GM19452 (cell line): ENCODE measurements at regions not wholly inside any gene's neighbourhood (a gene's known extent, or its start where the extent isn't known, plus 50 kb on each side); places are given as distances from the start of the nearest gene placed in this dataset.
"Not testable (repeated sequence)": the region's sequence is repeated elsewhere in the genome, so short reads cannot be mapped to it uniquely, and the experiment has no call there.

ENCODE experiments used
- ATAC-seq: cut with Tn5 transposase; IDR thresholded peaks from one replicate; pipeline ENCODE4 v1.9.1; 2021; ENCODE audit not compliant: unreplicated experiment

DNA sequence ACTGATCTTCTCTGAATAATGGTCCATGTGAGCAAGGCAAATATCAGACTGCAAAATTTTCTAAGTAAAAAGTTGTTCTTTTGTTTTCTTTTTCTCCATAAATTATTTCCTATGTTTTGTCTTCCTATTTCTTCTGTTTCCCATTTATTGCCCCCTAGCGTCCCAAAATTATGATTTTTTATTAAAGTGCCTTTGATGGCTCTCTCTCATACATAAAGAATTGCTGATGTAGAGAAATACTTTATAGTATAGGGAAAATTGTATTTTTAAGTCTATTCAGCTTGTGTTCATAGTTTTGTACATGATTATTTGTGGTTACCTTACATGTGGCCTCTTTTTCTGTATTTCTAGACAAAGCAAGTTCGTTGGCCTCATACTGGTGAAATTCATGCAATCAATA is 1031.2 kb downstream of the EFNA5 start:
- ATAC-seq, result no peak

DNA sequence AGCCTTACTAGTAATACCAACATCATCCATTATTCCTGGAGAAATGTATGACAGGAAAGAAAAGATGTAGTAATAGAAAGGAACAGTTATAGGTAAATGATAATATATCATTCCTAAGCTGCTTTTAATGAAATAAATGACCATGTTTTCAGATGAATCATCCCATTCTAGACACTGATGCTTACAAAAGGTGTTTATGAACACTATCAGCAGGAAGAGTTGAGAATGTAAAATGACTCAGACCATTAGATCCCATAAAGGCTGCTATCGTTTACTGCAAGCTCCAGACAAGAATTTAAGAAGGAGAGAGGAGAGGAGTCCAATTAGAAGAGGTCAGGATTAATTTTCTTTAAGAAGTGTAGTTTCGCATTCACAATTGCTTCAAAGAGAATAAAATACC is 1033.5 kb downstream of the EFNA5 start:
- no peak for ATAC-seq

DNA sequence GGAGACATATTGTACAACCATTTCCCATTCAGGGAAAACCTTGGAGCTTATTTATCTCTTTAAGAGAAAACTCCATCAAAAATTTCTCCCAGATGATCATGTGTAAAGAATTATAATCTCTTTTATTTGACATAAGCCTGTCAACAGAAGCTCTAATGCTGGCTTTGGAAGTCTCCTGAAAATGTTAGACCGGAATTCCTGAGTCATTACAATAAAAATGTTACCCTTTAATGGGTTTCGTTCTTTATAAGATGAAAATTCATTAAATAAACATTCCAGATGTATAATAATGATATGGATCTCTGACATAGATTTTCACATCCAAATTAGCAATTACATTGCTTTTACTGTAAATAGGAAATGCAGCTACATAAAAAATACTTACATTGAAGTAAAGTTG is 1036.4 kb downstream of the EFNA5 start:
- ATAC-seq, result no peak

DNA sequence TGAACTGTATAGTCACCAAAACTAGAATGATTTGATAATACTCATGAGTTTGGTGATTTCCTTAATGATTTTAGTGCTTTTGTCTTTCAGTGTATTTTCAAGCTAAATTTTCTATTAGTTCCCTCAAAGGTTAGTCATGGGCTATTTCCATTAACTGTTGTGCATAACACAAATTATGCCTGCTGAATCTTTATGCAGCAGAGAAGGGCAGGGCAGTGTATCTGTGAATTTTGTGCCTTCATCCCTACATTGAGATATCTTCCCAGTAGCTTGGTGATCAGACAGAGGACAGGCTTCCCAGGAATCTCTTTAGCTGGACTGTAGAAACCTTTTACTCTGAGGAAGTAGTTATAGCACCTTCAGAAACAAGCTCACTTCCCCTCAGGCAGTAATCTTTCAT is 1036.9 kb downstream of the EFNA5 start:
- no peak for ATAC-seq

DNA sequence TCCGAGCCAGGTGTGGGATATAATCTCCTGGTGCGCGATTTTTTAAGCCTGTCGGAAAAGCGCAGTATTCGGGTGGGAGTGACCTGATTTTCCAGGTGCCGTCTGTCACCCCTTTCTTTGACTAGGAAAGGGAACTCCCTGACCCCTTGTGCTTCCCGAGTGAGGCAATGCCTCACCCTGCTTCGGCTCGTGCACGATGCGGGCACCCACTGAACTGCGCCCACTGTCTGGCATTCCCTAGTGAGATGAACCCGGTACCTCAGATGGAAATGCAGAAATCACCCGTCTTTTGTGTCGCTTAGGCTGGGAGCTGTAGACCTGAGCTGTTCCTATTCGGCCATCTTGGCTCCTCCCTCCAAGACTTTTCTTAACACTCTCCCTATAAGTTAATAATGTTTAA is 1042.3 kb downstream of the EFNA5 start:
- ATAC-seq, result not testable (repeated sequence)

DNA sequence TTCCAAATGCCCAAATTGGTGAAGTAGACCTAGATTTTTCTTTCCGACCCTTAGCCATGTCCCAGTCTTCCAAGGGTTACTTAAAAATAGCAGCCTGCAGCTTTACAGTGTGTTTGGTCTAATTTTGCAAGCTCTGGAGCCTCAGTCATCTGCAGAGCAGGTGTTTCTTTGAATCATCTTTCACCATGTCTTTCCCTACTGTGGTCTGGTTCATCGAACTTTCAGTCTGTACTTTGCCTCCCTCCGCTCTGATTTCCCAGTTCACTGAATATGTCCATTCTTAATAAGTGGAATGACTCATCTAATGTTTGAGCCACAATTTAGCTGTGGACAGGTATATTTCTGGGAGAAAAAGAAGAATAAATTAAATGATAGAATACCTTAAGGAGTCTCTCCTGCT is 1060.7 kb downstream of the EFNA5 start:
- no peak for ATAC-seq

DNA sequence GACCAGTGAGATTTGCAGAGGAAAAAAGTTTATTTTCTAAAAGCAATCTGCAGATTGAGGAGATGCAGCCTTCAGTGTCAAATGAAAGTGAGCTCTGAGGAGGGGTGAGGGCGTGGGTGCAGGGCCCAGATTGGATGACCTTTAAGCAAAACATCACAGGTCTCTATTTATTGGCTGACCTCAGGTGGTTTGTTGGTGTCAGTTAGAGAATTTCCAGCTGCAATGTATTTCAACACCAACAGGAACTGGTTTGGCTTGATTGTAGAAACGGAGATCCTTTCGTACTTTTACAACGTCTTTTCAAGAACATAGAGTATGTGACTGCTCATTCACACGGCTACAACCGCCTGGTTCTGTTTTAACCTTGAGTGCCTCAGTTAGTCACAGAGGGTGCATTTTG is 1069.1 kb downstream of the EFNA5 start:
- no peak for ATAC-seq

DNA sequence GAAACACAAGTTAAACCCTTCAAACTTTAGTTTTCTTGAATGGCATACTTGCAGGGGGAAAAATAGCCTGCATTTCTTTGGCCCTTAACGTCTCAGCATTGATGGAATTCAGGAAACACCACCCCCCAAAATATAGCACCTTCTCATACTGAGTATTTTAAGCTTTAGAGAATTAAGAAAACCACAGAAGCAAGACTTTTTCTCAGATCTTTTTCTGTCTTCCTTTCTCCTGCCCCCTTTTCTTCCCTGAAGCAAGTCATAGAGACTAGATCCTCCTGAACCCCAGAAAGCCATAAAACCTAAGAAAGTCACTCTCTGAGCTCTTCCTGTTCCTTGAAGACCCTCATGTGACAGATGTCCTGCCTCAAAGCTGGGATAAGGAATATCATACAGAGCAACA is 1069.9 kb downstream of the EFNA5 start:
- no peak for ATAC-seq

DNA sequence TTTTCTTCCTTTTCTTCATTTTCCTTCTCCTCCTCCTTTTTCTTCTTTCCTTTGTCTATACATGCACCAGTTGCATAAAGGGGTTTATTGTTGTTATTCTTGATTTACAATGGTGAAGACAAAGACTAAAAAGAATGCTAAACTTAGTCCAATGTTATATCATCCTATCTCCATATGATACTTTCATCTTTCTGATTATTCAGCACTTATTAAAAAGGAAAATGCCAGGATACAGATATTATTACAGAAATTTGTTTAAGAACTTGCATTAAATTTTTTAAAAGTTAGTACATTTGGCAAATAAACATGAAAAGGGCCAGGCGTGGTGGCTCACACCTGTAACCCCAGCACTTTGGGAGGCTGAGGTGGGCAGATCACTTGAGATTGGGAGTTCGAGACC is 1074.9 kb downstream of the EFNA5 start:
- ATAC-seq, result no peak

DNA sequence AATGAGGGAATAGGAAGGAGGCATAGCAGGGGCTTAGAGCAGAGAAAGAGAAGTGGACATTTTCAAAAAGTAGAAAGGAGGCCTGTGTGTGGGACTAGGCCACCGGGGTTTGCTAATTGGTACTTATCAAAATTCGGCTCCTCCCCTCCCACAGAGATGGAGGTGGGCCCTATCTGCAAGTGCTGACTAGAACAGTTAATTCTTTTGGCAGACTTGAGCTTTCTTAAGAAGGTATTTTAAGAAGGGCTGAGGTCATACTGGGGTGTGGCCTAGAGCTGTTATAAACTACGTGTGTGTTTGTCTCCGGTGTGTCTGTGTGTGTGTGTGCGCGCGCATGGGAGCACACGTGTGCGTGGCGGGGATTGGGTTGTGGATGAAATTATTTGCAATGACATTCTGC is 1086.5 kb downstream of the EFNA5 start:
- no peak for ATAC-seq

DNA sequence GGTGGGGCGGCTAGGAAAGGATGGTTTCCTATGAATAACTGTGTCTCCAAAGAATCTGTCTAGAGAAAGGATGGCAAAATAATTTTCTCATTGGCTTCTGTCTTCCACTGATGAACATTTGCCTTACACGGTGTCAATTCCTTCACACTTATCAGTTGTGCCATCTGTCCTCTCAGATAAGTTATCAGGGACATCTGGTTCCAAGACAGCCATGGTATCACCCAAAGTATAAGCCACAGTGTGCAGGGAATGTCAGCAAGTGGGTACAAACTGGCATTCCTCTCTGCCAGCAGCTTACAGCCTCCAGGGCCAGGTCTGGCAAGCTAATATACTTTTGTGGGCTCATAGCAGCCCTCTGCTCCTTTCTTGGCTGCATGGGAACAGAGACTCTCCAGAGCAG is 1092.0 kb downstream of the EFNA5 start:
- no peak for ATAC-seq

DNA sequence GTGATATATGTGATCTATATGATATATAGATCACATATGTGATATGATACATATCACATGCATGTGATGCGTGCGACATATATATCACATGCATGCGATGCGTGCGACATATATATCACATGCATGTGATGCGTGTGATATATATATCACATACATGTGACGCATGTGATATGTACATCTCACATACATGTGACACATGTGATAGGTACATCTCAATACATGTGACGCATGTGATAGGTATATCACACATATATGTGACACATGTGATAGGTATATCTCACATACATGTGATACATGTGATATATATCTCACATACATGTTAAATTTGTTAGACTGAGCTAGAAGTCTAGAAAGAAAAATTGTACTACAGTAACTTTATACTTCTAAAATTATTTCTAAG is 1095.9 kb downstream of the EFNA5 start:
- ATAC-seq, result no peak

DNA sequence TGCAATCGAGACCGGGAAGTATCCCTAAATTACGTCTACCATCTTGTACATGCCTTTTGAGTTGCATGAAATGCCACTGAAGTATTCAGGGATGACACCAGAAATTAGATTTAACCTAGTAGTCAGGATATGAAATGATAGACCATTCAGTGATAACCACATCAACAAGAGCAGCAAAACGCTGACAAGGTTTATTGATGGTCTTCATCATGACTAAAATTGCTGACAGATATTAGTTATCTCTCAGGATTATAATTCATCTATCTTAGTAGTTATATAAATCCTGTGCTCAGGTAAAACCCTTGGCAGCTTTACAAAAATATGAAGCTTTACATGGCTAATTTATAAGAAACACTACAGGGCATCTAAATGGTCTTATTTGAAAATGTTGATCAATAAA is 1104.7 kb downstream of the EFNA5 start:
- ATAC-seq, result no peak

DNA sequence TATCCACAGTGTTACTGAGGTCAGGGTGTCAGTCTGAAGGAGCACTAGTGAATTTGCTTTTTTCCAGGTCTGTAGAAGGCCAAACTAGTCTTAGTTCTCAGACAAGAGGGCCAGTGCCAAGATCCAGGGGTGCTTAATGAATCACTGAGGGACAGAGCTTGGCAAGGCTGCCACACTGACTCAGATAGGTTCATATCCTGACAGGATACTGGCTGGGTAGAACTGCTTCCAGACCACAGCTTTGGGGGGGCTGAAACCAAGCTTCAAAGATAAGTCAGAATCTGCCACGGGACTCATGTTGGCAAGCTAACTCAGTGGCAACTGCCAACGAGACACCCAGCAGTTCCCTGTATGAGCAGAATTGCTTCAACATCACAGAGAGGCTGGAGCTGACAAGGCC is 1125.4 kb downstream of the EFNA5 start:
- no peak for ATAC-seq

DNA sequence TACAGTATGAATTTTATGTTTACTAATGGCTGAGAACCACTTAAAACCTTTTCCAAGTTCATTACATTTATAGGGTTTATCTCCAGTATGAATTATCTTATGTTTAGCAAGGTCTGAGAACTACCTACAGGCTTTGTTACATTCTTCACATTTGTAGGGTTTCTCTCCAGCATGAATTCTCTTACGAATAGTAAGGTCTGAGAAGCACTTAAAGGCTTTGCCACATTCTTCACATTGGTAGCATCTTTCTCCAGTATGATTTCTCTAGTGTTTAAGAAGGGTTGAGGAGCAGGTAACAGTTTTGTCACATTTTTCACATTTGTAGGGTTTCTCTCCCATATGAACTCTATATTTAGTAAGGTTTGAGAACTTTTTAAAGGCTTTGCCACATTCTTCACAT is 1127.4 kb downstream of the EFNA5 start:
- ATAC-seq, result no peak

DNA sequence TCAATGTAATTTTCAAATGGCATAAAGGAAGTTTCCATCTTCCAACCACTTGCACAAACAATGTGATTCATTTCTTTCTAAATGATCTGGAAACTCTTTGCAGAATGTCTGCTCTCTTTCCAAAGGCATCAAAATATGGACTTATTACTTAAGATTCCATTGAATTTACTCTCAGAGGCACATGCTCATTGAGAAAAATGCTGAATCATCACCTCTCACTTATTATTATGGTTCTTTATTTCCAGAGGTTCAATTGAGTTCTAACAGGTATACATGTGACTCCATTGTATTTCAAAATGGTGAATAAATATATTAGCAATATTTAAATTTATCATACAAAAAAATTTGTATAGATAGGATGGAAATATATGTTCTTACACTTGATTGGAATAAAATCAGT is 1140.6 kb downstream of the EFNA5 start:
- no peak for ATAC-seq

DNA sequence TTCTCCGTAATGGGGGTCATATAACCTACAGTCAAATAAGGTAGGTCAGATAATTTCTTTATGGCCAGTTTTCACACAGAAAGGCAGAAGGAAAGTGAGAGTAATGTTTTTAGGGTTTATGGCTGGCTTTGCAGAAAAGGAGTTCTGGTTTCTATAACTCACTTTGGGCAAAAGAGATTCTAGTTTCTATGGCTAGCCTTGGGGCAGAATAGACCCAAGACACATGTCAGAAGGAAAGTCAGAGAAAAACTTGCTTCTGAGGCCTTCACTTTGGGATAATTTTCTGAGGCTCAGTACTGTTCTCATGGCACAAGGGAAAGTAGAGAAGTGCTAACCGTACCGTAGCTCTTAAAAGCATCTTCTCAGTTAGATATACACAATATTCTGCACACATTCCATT is 1145.3 kb downstream of the EFNA5 start:
- ATAC-seq, result no peak

DNA sequence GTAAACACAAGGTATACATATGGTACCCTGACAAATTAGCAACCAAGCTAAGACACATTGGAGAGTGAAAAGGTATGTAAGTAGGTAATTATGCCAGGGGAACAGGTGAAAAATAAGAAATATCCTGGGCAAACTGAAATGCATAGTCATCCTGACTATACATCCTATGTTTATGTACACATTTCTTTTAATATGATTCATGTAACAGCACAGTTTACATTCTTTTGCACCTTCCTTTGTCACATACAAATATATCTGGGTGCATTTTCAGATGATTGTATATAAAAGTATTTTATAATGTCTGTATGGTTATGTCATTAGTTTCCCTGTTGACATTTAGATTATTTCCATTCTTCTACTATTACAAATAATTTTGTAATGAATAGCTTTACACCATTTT is 1146.9 kb downstream of the EFNA5 start:
- no peak for ATAC-seq

DNA sequence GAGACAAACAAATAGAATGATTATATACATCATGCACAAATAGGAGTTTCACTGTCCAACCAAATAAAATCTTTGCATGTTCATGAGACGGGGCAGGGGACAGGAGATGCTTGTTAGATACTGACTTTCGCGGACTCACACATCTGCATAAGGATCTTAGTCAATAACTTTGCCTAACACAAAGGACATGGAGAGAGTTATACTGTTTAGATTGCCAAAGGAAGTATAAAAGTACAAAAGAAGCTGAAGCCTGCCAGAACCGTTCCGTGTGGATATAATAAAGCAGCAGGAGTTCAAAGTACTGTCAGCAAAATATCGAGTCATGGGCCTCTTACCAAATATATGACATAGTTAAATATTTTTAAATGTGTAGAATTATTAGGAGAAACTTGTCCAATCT is 1148.4 kb downstream of the EFNA5 start:
- no peak for ATAC-seq

DNA sequence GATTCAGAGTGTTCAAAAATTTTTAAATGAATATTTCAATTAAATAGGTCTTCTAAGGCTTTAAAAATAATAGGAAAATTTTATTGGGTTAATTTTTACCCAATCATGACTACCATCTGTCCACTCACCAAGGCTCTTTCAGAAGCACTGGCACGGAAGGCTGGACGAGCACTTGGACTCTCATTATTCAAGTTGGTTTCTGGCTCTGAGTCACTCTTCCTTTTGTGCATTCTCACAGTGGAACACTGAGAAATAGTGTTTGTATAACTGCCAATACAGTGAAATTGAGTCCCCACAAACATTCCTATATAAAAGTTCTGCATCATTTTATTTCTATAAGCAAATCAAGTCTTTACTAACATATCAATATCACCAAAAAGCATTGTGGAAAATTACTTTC is 1149.0 kb downstream of the EFNA5 start:
- ATAC-seq, result no peak

DNA sequence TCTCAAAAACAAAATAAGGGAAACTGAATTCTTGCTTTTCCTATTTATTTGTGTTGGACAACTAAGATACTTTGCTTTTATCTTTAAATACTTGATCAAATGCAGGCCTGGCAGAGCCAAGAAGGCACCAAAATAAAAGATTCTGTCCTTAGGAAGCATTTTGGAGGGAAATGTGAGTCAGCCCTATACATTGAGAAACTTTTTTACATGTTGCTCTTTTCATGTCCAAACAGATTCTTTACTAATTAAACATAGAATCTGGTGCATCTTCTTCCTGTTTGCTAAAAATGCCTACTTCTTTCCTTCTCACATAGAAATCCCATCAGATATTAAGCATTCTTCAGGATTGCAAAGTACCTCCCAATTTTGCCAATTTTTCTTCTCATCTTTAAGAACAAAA is 1160.4 kb downstream of the EFNA5 start:
- no peak for ATAC-seq

DNA sequence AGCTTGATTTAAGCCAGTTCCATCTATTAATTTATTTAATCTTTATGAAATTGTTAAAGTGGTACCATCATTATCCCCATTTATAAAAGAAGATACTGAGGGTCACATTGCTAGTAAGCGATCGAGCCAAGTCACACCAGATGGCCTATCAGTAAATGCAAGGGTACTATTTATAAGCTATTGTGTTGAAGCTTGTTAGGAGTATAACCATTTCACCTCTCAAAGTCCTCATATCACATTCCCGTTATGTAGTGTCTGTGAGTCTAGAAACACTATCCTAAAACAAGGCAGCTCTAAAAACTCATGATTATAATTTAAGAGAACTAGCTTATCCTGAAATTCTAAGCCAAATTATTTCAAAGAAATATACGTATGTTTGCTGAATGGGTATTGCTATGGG is 1161.8 kb downstream of the EFNA5 start:
- no peak for ATAC-seq

DNA sequence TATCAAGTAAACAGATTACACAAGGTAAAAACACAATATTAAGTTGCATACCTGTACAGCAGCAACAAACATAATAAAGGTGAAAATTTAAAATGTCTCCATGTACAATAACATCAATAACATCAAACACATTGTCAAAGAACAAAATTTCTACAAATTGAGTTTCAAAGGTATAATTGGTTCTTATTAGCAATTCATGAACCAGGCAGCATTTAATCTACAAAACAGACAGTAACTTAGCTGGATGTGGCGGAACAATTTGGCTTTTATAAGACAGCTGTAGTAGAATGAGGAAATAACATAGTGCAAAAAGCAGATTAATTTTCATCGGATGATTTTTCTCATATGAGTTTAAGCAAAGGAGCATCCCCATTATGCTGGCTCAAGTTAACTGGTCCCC is 1176.8 kb downstream of the EFNA5 start:
- ATAC-seq, result no peak

DNA sequence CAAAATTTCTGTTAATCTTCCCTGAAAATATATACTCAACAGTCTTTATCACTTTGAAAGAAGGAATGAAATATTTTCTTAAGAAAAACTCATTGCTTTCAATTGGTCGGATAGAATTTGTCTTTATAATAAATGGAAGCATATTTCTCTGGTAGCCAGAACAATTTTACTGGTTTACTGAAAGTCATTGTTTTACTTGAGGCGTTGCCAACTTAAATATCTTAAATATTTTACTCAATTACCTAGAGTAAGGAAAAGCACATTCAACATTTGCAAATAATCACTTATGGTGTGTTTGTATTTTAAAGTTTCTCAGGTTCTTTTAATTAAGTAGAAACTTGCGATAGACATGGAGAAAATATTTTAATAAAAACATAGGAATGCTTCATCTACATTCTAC is 1181.7 kb downstream of the EFNA5 start:
- no peak for ATAC-seq
